B cell (primary cell): ENCODE measurements at regions not wholly inside any gene's neighbourhood (a gene's known extent, or its start where the extent isn't known, plus 50 kb on each side); places are given as distances from the start of the nearest gene placed in this dataset.

Experiments
- ATAC-seq: fragments of 200-7000 bp; cut with Tn5 transposase; one replicate; pipeline ENCODE4 v1.10.0; 2021; ENCODE audit warnings: low read depth, mild to moderate bottlenecking, moderate number of reproducible peaks, moderate library complexity
- CTCF ChIA-PET: fragments of 350-600 bp; sonication (Branson Sonifier 250); formaldehyde crosslinking; loops from one replicate; lab custom pipeline; 2021; ENCODE audit warnings: antibody characterized with exemption, inconsistent platforms; lab: Charles Lee
- POLR2A ChIA-PET: fragments of 350-600 bp; sonication (Branson Sonifier 250); formaldehyde crosslinking; loops from one replicate; lab custom pipeline; 2021; ENCODE audit warnings: antibody characterized with exemption; lab: Charles Lee
- DNase-seq: peaks from one replicate; pipeline ENCODE4 v3.0.0; 2013
- H2AFZ ChIP-seq: 2 replicates; pipeline ENCODE4 v1.6.1; 2012; ENCODE audit warnings: mild to moderate bottlenecking, low read depth, low read length; ENCODE audit not compliant: insufficient read depth, poor library complexity, severe bottlenecking
- H3K27ac ChIP-seq, 2 donors: 1 replicate in 1 of 2; 2 replicates in 1 of 2; pipeline ENCODE4 v1.5.1; 2012 to 2013; ENCODE audit warnings: low read length in 2 of 2, mild to moderate bottlenecking in 2 of 2, moderate library complexity in 1 of 2
- H3K27me3 ChIP-seq, 4 experiments: fragments of 200-600 bp in 1 of 4; sonication (generic) in 1 of 4; replicated peaks in 1 of 4; 1 replicate in 2 of 4; 2 replicates in 2 of 4; pipeline versions ENCODE4 v1.6.1 to v1.7.0; 2013 to 2016; ENCODE audit warnings: low read length in 3 of 4, mild to moderate bottlenecking in 2 of 4, mixed read lengths in 1 of 4, moderate library complexity in 1 of 4; ENCODE audit not compliant: insufficient read depth in 4 of 4, control insufficient read depth in 3 of 4; ENCODE audit errors: control extremely low read depth in 1 of 4
- H3K36me3 ChIP-seq, 2 experiments: replicated peaks in 1 of 2; 1 replicate in 1 of 2; 2 replicates in 1 of 2; pipeline versions ENCODE4 v1.6.1 to v1.7.1; 2013; ENCODE audit warnings: low read length in 1 of 2; ENCODE audit not compliant: insufficient read depth in 2 of 2, control insufficient read depth in 1 of 2; ENCODE audit errors: control extremely low read depth in 1 of 2, extremely low read depth in 1 of 2
- H3K4me1 ChIP-seq, 2 donors: fragments of 200-600 bp in 1 of 2; sonication (generic) in 1 of 2; 1 replicate in 1 of 2; 2 replicates in 1 of 2; pipeline versions ENCODE4 v1.5.1 to v1.6.1; 2013 to 2017; ENCODE audit warnings: low read length in 2 of 2; ENCODE audit not compliant: control insufficient read depth in 2 of 2, insufficient read depth in 2 of 2
- H3K4me2 ChIP-seq: replicated peaks from 2 replicates; pipeline ENCODE3; 2012; ENCODE audit warnings: mild to moderate bottlenecking, low read depth, low read length; ENCODE audit not compliant: poor library complexity, severe bottlenecking
- H3K4me3 ChIP-seq, 5 experiments: fragments of 200-600 bp in 1 of 5; sonication (generic) in 1 of 5; 1 replicate in 3 of 5; 2 replicates in 2 of 5; pipeline versions ENCODE4 v1.5.1 to v1.7.0; 2011 to 2016; ENCODE audit warnings: low read length in 4 of 5, mild to moderate bottlenecking in 4 of 5, low read depth in 2 of 5, control low read depth in 1 of 5, moderate library complexity in 1 of 5; ENCODE audit not compliant: insufficient read depth in 1 of 5; ENCODE audit errors: control extremely low read depth in 1 of 5, extremely low read depth in 1 of 5
- H3K79me2 ChIP-seq: fragments of 200-600 bp; sonication (generic); one replicate; pipeline ENCODE4 v1.6.0; 2016; ENCODE audit warnings: low read length; ENCODE audit not compliant: control insufficient read depth, insufficient read depth
- H3K9ac ChIP-seq: fragments of 200-600 bp; sonication (generic); 2 replicates; pipeline ENCODE4 v1.6.1; 2017; ENCODE audit warnings: mild to moderate bottlenecking, low read length, moderate library complexity
- H3K9me3 ChIP-seq, 3 donors: one replicate each; pipeline versions ENCODE4 v1.6.1 to v1.7.1; 2013; ENCODE audit warnings: low read length in 2 of 3; ENCODE audit not compliant: control insufficient read depth in 2 of 3, insufficient read depth in 1 of 3; ENCODE audit errors: control extremely low read depth in 1 of 3
- H4K20me1 ChIP-seq: 2 replicates; pipeline ENCODE4 v1.6.0; 2012; ENCODE audit warnings: mild to moderate bottlenecking, low read length; ENCODE audit not compliant: insufficient read depth, control insufficient read depth, poor library complexity, severe bottlenecking
- H3K27ac Mint-ChIP-seq: one replicate; pipeline ENCODE4 v1.8.0; 2021; ENCODE audit warnings: mixed read lengths
- H3K27me3 Mint-ChIP-seq: one replicate; pipeline ENCODE4 v1.8.0; 2021; ENCODE audit warnings: mixed read lengths
- H3K4me1 Mint-ChIP-seq: one replicate; pipeline ENCODE4 v1.8.0; 2021; ENCODE audit warnings: mixed read lengths
- H3K4me3 Mint-ChIP-seq: one replicate; pipeline ENCODE4 v1.8.0; 2021; ENCODE audit warnings: mixed read lengths
- H3K9me3 Mint-ChIP-seq: one replicate; pipeline ENCODE4 v1.8.0; 2022; ENCODE audit warnings: mixed read lengths; ENCODE audit not compliant: insufficient read depth
- CTCF ChIP-seq: fragments of 200-600 bp; IDR thresholded peaks from one replicate; pipeline ENCODE4 v1.8.0; 2022; ENCODE audit warnings: antibody characterized with exemption, mild to moderate bottlenecking
- EZH2 ChIP-seq: IDR thresholded peaks from 2 replicates; pipeline ENCODE4 v1.6.1; 2012; ENCODE audit warnings: borderline replicate concordance, low read depth, mild to moderate bottlenecking, moderate library complexity, low read length; ENCODE audit not compliant: insufficient read depth, poor library complexity, severe bottlenecking
- WGBS: methylation state at CpG from one replicate; pipeline ENCODE4 v1.1.5; 2013; ENCODE audit warnings: missing lambda C conversion rate; ENCODE audit not compliant: insufficient coverage; 5-methylcytosine and 5-hydroxymethylcytosine counted together
- intact Hi-C: fragments of 100-400 bp; cut with micrococcal nuclease; formaldehyde crosslinking; loops from one replicate; pipeline ENCODE4 v1.10.0; 2022

- no peak overlapping the region for H3K4me3 ChIP-seq
- H3K36me3 ChIP-seq: no peaks in the 10 kb centered on the region
- no peak overlapping the region for H3K4me3 Mint-ChIP-seq
- WGBS: no CpG with 5 or more reads among the region's 1 CpG
- no peaks in the 10 kb centered on the region for H3K27me3 ChIP-seq
- no peaks in the 10 kb centered on the region for H3K4me1 Mint-ChIP-seq
- no peak overlapping the region for H2AFZ ChIP-seq
- ChIA-PET CTCF (no interaction called here), POLR2A (no interaction called here)
- intact Hi-C loops: no loop called here
- no peaks in the 10 kb centered on the region for H3K4me1 ChIP-seq
- H3K27ac Mint-ChIP-seq: no peak overlapping the region
- TF ChIP-seq CTCF (no peak), EZH2 (no peak)
- H3K9me3 Mint-ChIP-seq: no peaks in the 10 kb centered on the region
- H3K27ac ChIP-seq: no peak overlapping the region
- DNase-seq (no peak), ATAC-seq (no peak)
- no peaks in the 10 kb centered on the region for H3K79me2 ChIP-seq
- H3K27me3 Mint-ChIP-seq: peaks cover 3% of the 10 kb centered on the region
- H3K9me3 ChIP-seq: no peaks in the 10 kb centered on the region
- H4K20me1 ChIP-seq: no peaks in the 10 kb centered on the region
- no peak overlapping the region for H3K4me2 ChIP-seq
- no peak overlapping the region for H3K9ac ChIP-seq
Measured at GRCh38 chr2:226399006-226399405, 400.6 kb downstream of the IRS1 start.

GRCh38 chr2:226398580-226398979, 401.0 kb downstream of the IRS1 start:
- DNase-seq (no peak), ATAC-seq (no peak)
- TF ChIP-seq EZH2 (no peak), CTCF (no peak)
- Histone ChIP-seq H3K4me3 (no peak overlapping the region), H3K36me3 (no peaks in the 10 kb centered on the region), H3K27me3 (no peaks in the 10 kb centered on the region), H3K4me1 (no peaks in the 10 kb centered on the region), H3K4me2 (no peak overlapping the region), H3K9ac (no peak overlapping the region), H3K79me2 (no peaks in the 10 kb centered on the region), H2AFZ (no peak overlapping the region), H3K27ac (no peak overlapping the region), H4K20me1 (no peaks in the 10 kb centered on the region), H3K9me3 (no peaks in the 10 kb centered on the region)
- POLR2A ChIA-PET: no interaction called here
- CTCF ChIA-PET: no interaction called here
- intact Hi-C loops: no loop called here
- no peak overlapping the region for H3K27ac Mint-ChIP-seq
- WGBS: 91% methylated on average over 1 of the region's 1 CpG
- no peaks in the 10 kb centered on the region for H3K9me3 Mint-ChIP-seq
- peaks cover 3% of the 10 kb centered on the region for H3K27me3 Mint-ChIP-seq
- H3K4me3 Mint-ChIP-seq: no peak overlapping the region
- no peaks in the 10 kb centered on the region for H3K4me1 Mint-ChIP-seq
